PC-3 (cell line): ENCODE measurements at regions not wholly inside any gene's neighbourhood (a gene's known extent, or its start where the extent isn't known, plus 50 kb on each side); places are given as distances from the start of the nearest gene placed in this dataset.

Experiments used
- ATAC-seq: fragments of 200-7000 bp; cut with Tn5 transposase; 2 replicates; pipeline ENCODE4 v1.9.1; 2020; ENCODE audit warnings: mild to moderate bottlenecking, moderate library complexity
- BruUV-seq: library from RNA; stranded (reverse); fragments of 400-500 nt; replicated peaks from 2 replicates; lab custom pipeline; 2021; lab: Mats Ljungman, UMichigan
- CTCF ChIA-PET: fragments of 300-600 bp; sonication (Branson Sonifier 250); formaldehyde crosslinking; loops from one replicate; lab custom pipeline; 2022; ENCODE audit warnings: antibody characterized with exemption; lab: Charles Lee
- POLR2A ChIA-PET: fragments of 300-600 bp; sonication (Branson Sonifier 250); formaldehyde crosslinking; loops from one replicate; lab custom pipeline; 2022; ENCODE audit warnings: antibody characterized with exemption; ENCODE audit not compliant: unreplicated experiment; lab: Charles Lee
- DNase-seq: peaks from one replicate; pipeline ENCODE4 v3.0.0-alpha.2; 2015
- H2AFZ ChIP-seq: fragments of 300-600 bp; sonication (generic); 2 replicates; pipeline ENCODE4 v1.6.0; 2016; ENCODE audit warnings: antibody characterized with exemption, low read length
- H3F3A ChIP-seq: fragments of 300-600 bp; sonication (generic); one replicate; pipeline ENCODE4 v1.6.0; 2017; ENCODE audit warnings: antibody characterized with exemption, low read length, control low read depth, mild to moderate bottlenecking; ENCODE audit not compliant: unreplicated experiment
- H3K27ac ChIP-seq: fragments of 300-600 bp; sonication (generic); 2 replicates; pipeline ENCODE4 v1.5.1; 2016; ENCODE audit warnings: mild to moderate bottlenecking, low read length
- H3K27me3 ChIP-seq: fragments of 300-600 bp; sonication (generic); 2 replicates; pipeline ENCODE4 v1.6.1; 2016; ENCODE audit warnings: low read length, mixed read lengths
- H3K36me3 ChIP-seq: fragments of 300-600 bp; sonication (generic); 2 replicates; pipeline ENCODE4 v1.6.1; 2016; ENCODE audit warnings: low read depth, mixed run types, low read length, mixed read lengths
- H3K4me1 ChIP-seq: fragments of 300-600 bp; sonication (generic); 2 replicates; pipeline ENCODE4 v1.5.1; 2016; ENCODE audit warnings: low read length; ENCODE audit not compliant: insufficient read depth
- H3K4me2 ChIP-seq: fragments of 300-600 bp; sonication (generic); 2 replicates; pipeline ENCODE4 v1.6.0; 2016; ENCODE audit warnings: low read length
- H3K4me3 ChIP-seq: fragments of 300-600 bp; sonication (generic); 2 replicates; pipeline ENCODE4 v1.5.1; 2016; ENCODE audit warnings: mild to moderate bottlenecking, low read length, mixed read lengths
- H3K79me2 ChIP-seq: fragments of 300-600 bp; sonication (generic); 2 replicates; pipeline ENCODE4 v1.6.1; 2017; ENCODE audit warnings: low read length, mixed read lengths
- H3K9ac ChIP-seq: fragments of 300-600 bp; sonication (generic); 2 replicates; pipeline ENCODE4 v1.6.0; 2016; ENCODE audit warnings: mild to moderate bottlenecking, low read length
- H3K9me2 ChIP-seq: fragments of 300-600 bp; sonication (generic); replicated peaks from 2 replicates; pipeline ENCODE4 v1.6.1; 2016; ENCODE audit warnings: mixed run types, low read length, mixed read lengths
- H3K9me3 ChIP-seq: fragments of 300-600 bp; sonication (generic); 2 replicates; pipeline ENCODE4 v1.6.1; 2016; ENCODE audit warnings: low read length, mixed read lengths
- H4K20me1 ChIP-seq: fragments of 300-600 bp; sonication (generic); 2 replicates; pipeline ENCODE4 v1.6.1; 2016; ENCODE audit warnings: low read length, mixed read lengths
- EZH2 ChIP-seq: fragments of 300-600 bp; sonication (generic); IDR thresholded peaks from one replicate; pipeline ENCODE4 v1.6.1; 2017; ENCODE audit warnings: antibody characterized with exemption, mild to moderate bottlenecking, low read length; ENCODE audit not compliant: unreplicated experiment
- EZH2phosphoT487 ChIP-seq: fragments of 300-600 bp; sonication (generic); IDR thresholded peaks from 2 replicates; pipeline ENCODE4 v1.6.1; 2018; ENCODE audit warnings: mild to moderate bottlenecking, antibody characterized with exemption, low read length, borderline replicate concordance
- intact Hi-C: fragments of 100-400 bp; cut with micrococcal nuclease; formaldehyde crosslinking; loops from 2 replicates; pipeline ENCODE4 v1.9.0; 2023
- TF ChIP-seq, protein P1 (sequence below): fragments of 300-600 bp; sonication (generic); conservative IDR thresholded peaks from 2 replicates; pipeline ENCODE4 v1.5.1; 2017; ENCODE audit warnings: antibody characterized with exemption, low read depth, mild to moderate bottlenecking, low read length

DNA sequence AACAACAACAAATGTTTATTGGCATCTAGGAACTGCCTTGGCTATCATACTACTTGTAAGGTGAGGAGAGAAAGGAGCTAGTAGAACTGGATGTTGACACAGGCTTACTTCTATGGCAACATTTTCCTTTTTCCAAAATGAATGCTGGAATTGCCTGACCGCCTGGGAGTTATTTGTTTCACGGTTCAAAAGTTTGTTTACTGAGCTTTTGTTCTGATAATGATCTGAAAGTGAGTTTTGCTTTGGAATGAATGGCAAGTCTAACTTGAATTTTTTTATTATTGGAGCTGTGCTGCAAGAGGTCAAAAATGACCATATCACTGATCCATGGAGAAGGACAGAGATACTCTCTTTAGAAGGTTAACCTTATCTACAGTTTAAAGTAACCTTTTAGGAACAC is 183.5 kb upstream of the CAND1 start:
- no TSS peak for BruUV-seq
- CTCF ChIA-PET, result no interaction called here

GRCh38 chr12:67086116-67086515 is 183.0 kb upstream of the CAND1 start:
- Histone ChIP-seq H4K20me1 (no peaks in the 10 kb centered on the region), H3K4me2 (no peak overlapping the region), H3K27ac (no peak overlapping the region), H3K27me3 (peaks cover 18% of the 10 kb centered on the region; the same call in 1 of the 2 replicates), H3K9ac (no peak overlapping the region), H3K79me2 (no peaks in the 10 kb centered on the region), H2AFZ (no peak overlapping the region), H3K4me1 (0 out of 2 replicates have a peak, but pooled peaks cover 6% of the 10 kb centered on the region), H3F3A (no peaks in the 10 kb centered on the region), H3K9me3 (no peaks in the 10 kb centered on the region), H3K9me2 (no peaks in the 10 kb centered on the region), H3K36me3 (no peaks in the 10 kb centered on the region), H3K4me3 (no peak overlapping the region)
- ATAC-seq (no peak), DNase-seq (no peak)
- ChIA-PET CTCF (no interaction called here), POLR2A (interaction anchor here (0.7 kb wide), 1 partner anchor 15 kb away, joined by 3 read pairs; no protein-coding TSS in a partner anchor)
- BruUV-seq, result no TSS peak
- intact Hi-C loops, result no loop called here
- TF ChIP-seq EZH2phosphoT487 (no peak), EZH2 (no peak)
- TF ChIP-seq, protein P1, sequence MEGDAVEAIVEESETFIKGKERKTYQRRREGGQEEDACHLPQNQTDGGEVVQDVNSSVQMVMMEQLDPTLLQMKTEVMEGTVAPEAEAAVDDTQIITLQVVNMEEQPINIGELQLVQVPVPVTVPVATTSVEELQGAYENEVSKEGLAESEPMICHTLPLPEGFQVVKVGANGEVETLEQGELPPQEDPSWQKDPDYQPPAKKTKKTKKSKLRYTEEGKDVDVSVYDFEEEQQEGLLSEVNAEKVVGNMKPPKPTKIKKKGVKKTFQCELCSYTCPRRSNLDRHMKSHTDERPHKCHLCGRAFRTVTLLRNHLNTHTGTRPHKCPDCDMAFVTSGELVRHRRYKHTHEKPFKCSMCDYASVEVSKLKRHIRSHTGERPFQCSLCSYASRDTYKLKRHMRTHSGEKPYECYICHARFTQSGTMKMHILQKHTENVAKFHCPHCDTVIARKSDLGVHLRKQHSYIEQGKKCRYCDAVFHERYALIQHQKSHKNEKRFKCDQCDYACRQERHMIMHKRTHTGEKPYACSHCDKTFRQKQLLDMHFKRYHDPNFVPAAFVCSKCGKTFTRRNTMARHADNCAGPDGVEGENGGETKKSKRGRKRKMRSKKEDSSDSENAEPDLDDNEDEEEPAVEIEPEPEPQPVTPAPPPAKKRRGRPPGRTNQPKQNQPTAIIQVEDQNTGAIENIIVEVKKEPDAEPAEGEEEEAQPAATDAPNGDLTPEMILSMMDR, result no peak

More for the DNA sequence above, 183.5 kb upstream of the CAND1 start:
- H3K27ac ChIP-seq, result no peak overlapping the region
- no peaks in the 10 kb centered on the region for H3K79me2 ChIP-seq
- H3K27me3 ChIP-seq, result peaks cover 14% of the 10 kb centered on the region; the same call in 1 of the 2 replicates
- TF ChIP-seq, protein P1, result no peak
- TF ChIP-seq EZH2phosphoT487 (no peak), EZH2 (no peak)
- H3K4me2 ChIP-seq, result no peak overlapping the region
- H4K20me1 ChIP-seq, result no peaks in the 10 kb centered on the region
- intact Hi-C loops, result no loop called here
- no peak overlapping the region for H2AFZ ChIP-seq
- no peaks in the 10 kb centered on the region for H3K9me3 ChIP-seq
- no peaks in the 10 kb centered on the region for H3K36me3 ChIP-seq
- POLR2A ChIA-PET, result interaction anchor here (0.7 kb wide), 1 partner anchor 15 kb away, joined by 3 read pairs; no protein-coding TSS in a partner anchor
- 0 out of 2 replicates have a peak, but pooled peaks cover 6% of the 10 kb centered on the region for H3K4me1 ChIP-seq
- no peak overlapping the region for H3K9ac ChIP-seq
- no peaks in the 10 kb centered on the region for H3F3A ChIP-seq
- ATAC-seq (no peak), DNase-seq (no peak)
- no peaks in the 10 kb centered on the region for H3K9me2 ChIP-seq
- H3K4me3 ChIP-seq, result no peak overlapping the region

DNA sequence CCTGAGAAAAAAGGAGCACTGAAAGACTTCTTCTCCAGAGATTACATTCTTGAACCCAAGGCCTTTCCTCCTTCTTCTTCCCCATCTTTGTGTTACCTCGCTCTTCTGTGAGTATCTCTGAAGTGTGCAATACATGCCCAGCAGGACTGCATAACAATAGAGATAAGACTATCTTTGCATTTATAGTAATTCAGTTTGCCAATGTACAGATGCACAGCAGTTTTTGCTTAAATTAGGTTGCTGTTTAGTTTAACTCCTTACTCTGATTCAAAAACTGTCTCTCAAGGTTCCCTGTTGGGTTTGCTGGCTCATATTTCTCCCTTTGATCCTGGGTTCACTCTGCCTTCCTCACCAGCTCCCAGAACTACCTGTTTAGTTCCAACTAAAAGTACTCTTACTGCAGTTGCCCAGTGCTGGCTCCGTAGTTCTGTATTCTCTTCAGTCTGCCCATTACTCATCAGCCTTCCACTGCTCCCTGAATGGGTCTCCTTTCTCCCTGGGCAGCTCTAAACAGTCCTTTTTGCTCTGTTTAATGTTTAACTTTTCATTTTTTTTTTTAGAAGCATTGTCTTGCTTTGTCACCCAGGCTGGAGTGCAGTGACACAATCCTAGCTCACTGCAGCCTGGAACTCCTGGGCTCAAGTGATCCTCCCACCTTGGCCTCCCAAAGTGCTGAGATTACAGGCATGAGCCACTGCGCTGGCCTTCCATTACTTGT is 180.6 kb upstream of the CAND1 start:
- TF ChIP-seq EZH2phosphoT487 (no peak), EZH2 (no peak)
- TF ChIP-seq, protein P1, result no peak
- H3K36me3 ChIP-seq, result no peaks in the 10 kb centered on the region
- H3K4me1 ChIP-seq, result 0 out of 2 replicates have a peak, but pooled peaks cover 6% of the 10 kb centered on the region
- ATAC-seq (no peak), DNase-seq (no peak)
- no peaks in the 10 kb centered on the region for H3F3A ChIP-seq
- no peak overlapping the region for H3K27ac ChIP-seq
- no peak overlapping the region for H3K4me3 ChIP-seq
- no peaks in the 10 kb centered on the region for H3K9me3 ChIP-seq
- BruUV-seq, result no TSS peak
- H3K4me2 ChIP-seq, result no peak overlapping the region
- intact Hi-C loops, result no loop called here
- ChIA-PET POLR2A (no interaction called here), CTCF (no interaction called here)
- H3K27me3 ChIP-seq, result peaks cover 7% of the 10 kb centered on the region; the same call in 1 of the 2 replicates
- no peak overlapping the region for H2AFZ ChIP-seq
- H3K79me2 ChIP-seq, result no peaks in the 10 kb centered on the region
- no peaks in the 10 kb centered on the region for H4K20me1 ChIP-seq
- no peaks in the 10 kb centered on the region for H3K9me2 ChIP-seq
- no peak overlapping the region for H3K9ac ChIP-seq
